GM19395 (cell line): ENCODE measurements at regions not wholly inside any gene's neighbourhood (a gene's known extent, or its start where the extent isn't known, plus 50 kb on each side); places are given as distances from the start of the nearest gene placed in this dataset.

Source experiments
- ATAC-seq: cut with Tn5 transposase; IDR thresholded peaks from one replicate; pipeline ENCODE4 v1.9.1; 2021; ENCODE audit warnings: mild to moderate bottlenecking, moderate library complexity; ENCODE audit not compliant: unreplicated experiment

- no peak for ATAC-seq
Observed at GRCh38 chrX:6701085-6701484, 166.2 kb upstream of the VCX3A start.

- ATAC-seq = no peak
Observed at GRCh38 chrX:6695717-6696116, 160.8 kb upstream of the VCX3A start.

GRCh38 chrX:6694977-6695376 is 160.1 kb upstream of the VCX3A start:
- no peak for ATAC-seq

- ATAC-seq = no peak
Observed at GRCh38 chrX:6694221-6694620, 159.3 kb upstream of the VCX3A start.

- ATAC-seq = no peak
Observed at GRCh38 chrX:6693051-6693450, 158.1 kb upstream of the VCX3A start.

- ATAC-seq = no peak
Observed at GRCh38 chrX:6685489-6685888, 150.6 kb upstream of the VCX3A start.

- ATAC-seq = peak; percentile 82
Observed at GRCh38 chrX:6683353-6683752, 148.4 kb upstream of the VCX3A start.

GRCh38 chrX:6681521-6682145 is 146.7 kb upstream of the VCX3A start:
- no peak for ATAC-seq

GRCh38 chrX:6679988-6680387 is 145.1 kb upstream of the VCX3A start:
- no peak for ATAC-seq

GRCh38 chrX:6679550-6679949 is 144.6 kb upstream of the VCX3A start:
- ATAC-seq = no peak

GRCh38 chrX:6678313-6678712 is 143.4 kb upstream of the VCX3A start:
- no peak for ATAC-seq

GRCh38 chrX:6674734-6675133 is 139.8 kb upstream of the VCX3A start:
- ATAC-seq = no peak

- ATAC-seq = peak; percentile 74
Observed at GRCh38 chrX:6667048-6667768, 132.3 kb upstream of the VCX3A start.

- no peak for ATAC-seq
Observed at GRCh38 chrX:6666624-6667023, 131.7 kb upstream of the VCX3A start.

- ATAC-seq = no peak
Observed at GRCh38 chrX:6661736-6662135, 126.8 kb upstream of the VCX3A start.

- no peak for ATAC-seq
Observed at GRCh38 chrX:6660567-6661264, 125.8 kb upstream of the VCX3A start.

GRCh38 chrX:6645216-6645615 is 110.3 kb upstream of the VCX3A start:
- ATAC-seq = no peak

GRCh38 chrX:6644411-6644810 is 109.5 kb upstream of the VCX3A start:
- no peak for ATAC-seq

GRCh38 chrX:6640727-6641126 is 105.8 kb upstream of the VCX3A start:
- no peak for ATAC-seq

- no peak for ATAC-seq
Observed at GRCh38 chrX:6614506-6614905, 79.6 kb upstream of the VCX3A start.

GRCh38 chrX:6599230-6599860 is 64.4 kb upstream of the VCX3A start:
- ATAC-seq = no peak
